ENCODE measurements at regions not wholly inside any gene's neighbourhood (a gene's known extent, or its start where the extent isn't known, plus 50 kb on each side); places are given as distances from the start of the nearest gene placed in this dataset.

- DNase-seq (no peak), ATAC-seq (no peak)
- no peaks in the 10 kb centered on the region for H3K4me1 ChIP-seq (ENCODE audit: low read depth)
- TF ChIP-seq CTCF (IDR thresholded peaks at IDR 0.05): no peak
- no peaks in the 10 kb centered on the region for H3K9me3 ChIP-seq
- no peaks in the 10 kb centered on the region for H3K36me3 ChIP-seq (ENCODE audit: low read depth)
- H3K4me3 ChIP-seq: no peak overlapping the region
- intact Hi-C loops (cut with DNase I, micrococcal nuclease): no loop called here
Measured at GRCh38 chr14:104446611-104447010, 133.0 kb upstream of the C14orf180 start.

DNA sequence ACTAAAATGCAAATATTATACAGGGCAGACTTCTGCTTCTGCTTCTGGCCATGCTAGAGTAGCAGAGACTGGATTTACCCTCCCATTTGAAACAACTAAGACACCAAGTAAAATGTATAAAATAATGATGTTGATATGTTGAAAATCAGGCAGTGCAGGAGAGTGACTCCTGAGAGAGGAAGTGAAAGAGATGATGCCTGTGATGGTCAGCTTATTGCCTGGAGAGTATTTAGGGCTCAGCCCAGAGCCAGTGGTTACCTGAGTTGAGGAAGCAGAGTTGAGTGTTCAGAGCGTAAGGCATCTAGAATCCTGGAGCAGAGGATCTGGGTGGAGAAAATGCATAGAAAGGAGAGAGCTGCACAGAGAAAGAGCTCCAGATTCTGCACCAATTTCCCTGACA is 131.8 kb upstream of the C14orf180 start:
- no peak for TF ChIP-seq CTCF (IDR thresholded peaks at IDR 0.05)
- Histone ChIP-seq H3K9me3 (no peaks in the 10 kb centered on the region), H3K36me3 (ENCODE audit: low read depth) (no peaks in the 10 kb centered on the region), H3K4me3 (no peak overlapping the region), H3K4me1 (ENCODE audit: low read depth) (no peaks in the 10 kb centered on the region)
- DNase-seq (no peak), ATAC-seq (no peak)
- intact Hi-C loops (cut with DNase I, micrococcal nuclease): no loop called here

DNA sequence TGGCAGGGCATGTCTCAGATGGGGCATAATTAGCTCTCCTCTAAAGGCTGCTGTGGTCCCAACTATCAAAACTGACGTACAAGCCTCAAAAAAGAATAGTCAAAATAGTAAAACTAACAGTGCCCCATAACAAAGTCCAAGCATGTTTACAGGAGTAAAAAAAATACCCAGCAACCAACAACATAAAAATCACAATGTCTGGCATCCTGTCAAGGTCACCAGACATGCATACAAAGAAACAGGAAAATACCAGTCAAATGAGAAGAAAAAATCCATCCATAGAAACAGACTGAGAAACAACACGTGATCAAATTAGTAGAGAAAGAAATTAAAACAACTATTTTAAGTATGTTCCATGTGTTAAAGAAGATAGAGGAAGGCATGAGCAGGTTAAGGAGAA is 131.2 kb upstream of the C14orf180 start:
- Histone ChIP-seq H3K36me3 (ENCODE audit: low read depth) (no peaks in the 10 kb centered on the region), H3K4me1 (ENCODE audit: low read depth) (no peaks in the 10 kb centered on the region), H3K9me3 (no peaks in the 10 kb centered on the region), H3K4me3 (no peak overlapping the region)
- TF ChIP-seq CTCF (IDR thresholded peaks at IDR 0.05): no peak
- DNase-seq (no peak), ATAC-seq (no peak)
- intact Hi-C loops (cut with DNase I, micrococcal nuclease): no loop called here

DNA sequence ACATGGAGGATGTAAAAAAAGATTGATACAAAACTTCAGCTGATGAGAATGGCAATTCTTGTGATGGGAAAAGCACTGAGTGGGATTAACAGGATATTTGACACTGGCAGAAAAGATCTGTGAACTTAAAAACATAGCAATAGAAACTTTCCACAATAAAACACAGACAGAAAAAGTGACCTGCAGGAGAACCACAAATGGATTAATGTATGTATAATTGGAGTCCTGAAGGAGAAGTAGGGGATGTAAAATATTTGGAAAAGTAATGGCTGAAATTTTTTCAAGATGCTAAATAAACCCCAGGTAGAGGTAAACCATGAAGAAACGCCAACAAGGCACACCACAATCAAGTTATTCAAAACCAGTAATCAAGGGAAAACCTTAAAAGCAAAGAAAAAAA is 130.8 kb upstream of the C14orf180 start:
- DNase-seq (no peak), ATAC-seq (no peak)
- intact Hi-C loops (cut with DNase I, micrococcal nuclease): no loop called here
- no peak for TF ChIP-seq CTCF (IDR thresholded peaks at IDR 0.05)
- H3K4me1 ChIP-seq (ENCODE audit: low read depth): no peaks in the 10 kb centered on the region
- H3K36me3 ChIP-seq (ENCODE audit: low read depth): no peaks in the 10 kb centered on the region
- H3K4me3 ChIP-seq: no peak overlapping the region
- no peaks in the 10 kb centered on the region for H3K9me3 ChIP-seq

GRCh38 chr14:104450811-104451401 is 128.7 kb upstream of the C14orf180 start:
- ATAC-seq: no peak
- H3K36me3 ChIP-seq (ENCODE audit: low read depth): no peaks in the 10 kb centered on the region
- H3K4me3 ChIP-seq: no peak overlapping the region
- H3K9me3 ChIP-seq: no peaks in the 10 kb centered on the region
- TF ChIP-seq CTCF (IDR thresholded peaks at IDR 0.05): no peak
- H3K4me1 ChIP-seq (ENCODE audit: low read depth): no peaks in the 10 kb centered on the region
- intact Hi-C loops (cut with DNase I, micrococcal nuclease): no loop called here
- no peak for DNase-seq

- H3K4me1 ChIP-seq (ENCODE audit: low read depth): no peaks in the 10 kb centered on the region
- no peaks in the 10 kb centered on the region for H3K36me3 ChIP-seq (ENCODE audit: low read depth)
- no peak for TF ChIP-seq CTCF (IDR thresholded peaks at IDR 0.05)
- no peak for ATAC-seq
- no peak overlapping the region for H3K4me3 ChIP-seq
- intact Hi-C loops (cut with DNase I, micrococcal nuclease): no loop called here
- H3K9me3 ChIP-seq: no peaks in the 10 kb centered on the region
- no peak for DNase-seq
Measured at GRCh38 chr14:104451474-104451873, 128.1 kb upstream of the C14orf180 start.

Data from mucosa of descending colon (tissue), 3 donors.